Hematopoietic multipotent progenitor cell treated with erythropoietin and hydrocortisone succinate and interleukin-3 and kit ligand, for 17 days (in vitro differentiated cells): ENCODE measurements at regions not wholly inside any gene's neighbourhood (a gene's known extent, or its start where the extent isn't known, plus 50 kb on each side); places are given as distances from the start of the nearest gene placed in this dataset.
"Not testable (repeated sequence)": the region's sequence is repeated elsewhere in the genome, so short reads cannot be mapped to it uniquely, and the experiment has no call there.

ENCODE experiments used
- DNase-seq: peaks from one replicate; pipeline ENCODE4 v3.0.0-alpha.2; 2015; ENCODE audit warnings: low spot score

DNA sequence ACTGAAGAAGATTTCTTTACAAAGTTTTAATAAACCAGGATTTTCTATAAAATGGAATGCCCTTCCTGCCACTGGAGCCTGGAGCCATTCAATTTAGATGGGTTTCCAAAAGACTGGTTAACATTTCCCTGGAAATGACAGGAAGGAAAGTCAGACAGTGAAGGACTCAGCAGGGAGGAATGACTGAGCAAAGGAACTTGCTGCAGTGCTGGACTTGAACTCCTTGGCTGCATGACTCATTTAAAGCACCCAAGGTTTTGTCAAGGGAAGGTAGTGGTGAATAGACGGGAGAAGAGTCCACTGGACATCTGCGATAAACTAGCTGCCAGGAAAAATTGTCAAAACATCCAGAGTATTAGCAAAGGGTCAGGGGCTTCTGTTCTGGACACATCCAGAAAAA lies 163.8 kb upstream of the SLC28A3 start:
- DNase-seq: no peak

DNA sequence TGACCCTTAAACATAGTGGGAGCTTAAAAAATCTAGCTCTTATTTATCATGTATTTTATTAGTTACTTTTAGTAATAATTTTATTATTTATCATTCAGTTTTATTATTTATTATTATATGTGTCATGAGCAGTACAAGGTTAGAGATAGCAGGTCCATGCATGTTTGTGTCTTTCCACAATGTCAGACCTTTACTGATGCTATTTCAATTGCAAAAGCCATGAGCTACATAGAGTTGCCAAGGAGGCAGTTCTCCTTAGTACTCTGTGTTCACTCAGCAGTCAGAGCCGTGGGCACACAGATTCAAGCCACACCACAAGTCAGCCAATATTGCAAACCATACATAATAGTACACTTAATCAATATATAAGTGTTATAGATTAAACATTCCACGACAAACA lies 157.9 kb upstream of the NTRK2 start:
- DNase-seq: no peak

DNA sequence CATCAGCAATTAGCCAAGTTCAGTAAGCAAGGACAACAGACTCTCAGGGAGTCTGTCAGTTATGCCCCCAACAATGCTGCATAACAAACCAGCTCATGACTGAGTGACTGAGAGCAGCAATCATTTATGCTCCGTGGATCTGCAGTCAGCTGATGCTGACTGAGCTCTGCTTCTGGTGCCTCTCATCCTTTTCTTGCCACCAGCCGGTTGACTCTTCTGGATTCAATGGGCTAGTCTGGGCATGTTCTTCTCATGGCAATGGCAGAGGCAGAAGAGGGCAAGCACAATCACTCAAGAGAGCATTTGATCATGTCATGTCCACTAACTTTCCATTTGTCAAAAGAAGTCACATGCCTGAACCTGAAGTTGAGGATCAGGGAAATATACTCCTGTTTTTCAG lies 157.0 kb upstream of the NTRK2 start:
- DNase-seq: no peak

DNA sequence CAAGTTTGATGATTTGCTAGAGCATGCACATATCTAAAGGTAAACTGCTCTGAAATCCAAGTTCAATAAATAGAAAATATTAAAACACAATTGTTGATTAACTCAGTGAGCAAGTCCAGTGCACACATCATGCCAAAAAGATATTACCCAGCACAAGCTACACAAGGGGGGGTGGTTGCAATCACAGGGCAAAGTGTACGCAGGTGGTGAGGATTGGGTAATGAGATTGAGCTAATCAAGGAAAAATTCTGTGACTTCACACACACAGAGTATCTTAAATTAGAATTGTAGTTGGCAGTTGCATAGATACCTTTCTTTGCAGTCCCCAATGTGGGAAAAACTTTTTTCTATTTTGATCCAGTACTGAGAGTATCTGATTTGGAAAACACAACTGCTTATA lies 156.1 kb upstream of the NTRK2 start:
- no peak for DNase-seq

DNA sequence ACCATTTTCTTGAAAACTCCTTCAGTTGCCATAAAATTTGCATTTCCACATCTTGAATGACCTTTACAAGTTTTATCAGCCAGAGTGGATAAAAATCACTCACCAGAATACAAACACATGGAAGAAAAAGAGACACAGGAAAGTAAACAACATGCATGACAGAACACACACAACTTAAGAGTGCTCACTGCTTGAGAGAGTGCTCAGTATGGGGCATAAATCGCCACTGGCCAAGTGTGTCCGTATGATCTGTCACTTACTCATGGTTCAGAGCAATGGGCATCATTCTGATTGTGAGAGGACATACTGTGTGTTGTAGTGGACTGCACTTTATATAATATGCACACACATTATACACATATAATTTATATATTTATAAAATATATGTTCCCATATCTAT lies 155.6 kb upstream of the NTRK2 start:
- DNase-seq: no peak

DNA sequence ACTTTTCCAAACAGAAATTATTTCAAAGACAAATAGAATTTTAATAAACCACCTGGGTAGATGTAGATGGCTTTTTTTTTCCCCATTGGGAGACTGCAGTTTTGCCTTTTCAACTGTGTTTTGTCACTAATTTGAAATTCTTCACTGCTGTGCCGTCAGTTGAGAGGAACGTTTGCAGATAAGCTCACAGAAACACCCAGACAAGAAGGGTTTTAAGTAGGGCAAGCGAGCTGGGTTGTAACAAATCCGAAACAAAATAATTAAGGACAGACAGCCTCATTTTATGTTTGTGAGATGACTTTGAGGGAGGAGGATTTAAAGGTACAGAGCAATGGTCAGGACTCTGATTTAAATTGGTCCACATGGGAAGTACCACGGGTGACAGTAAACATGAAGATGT lies 155.1 kb upstream of the NTRK2 start:
- no peak for DNase-seq

DNA sequence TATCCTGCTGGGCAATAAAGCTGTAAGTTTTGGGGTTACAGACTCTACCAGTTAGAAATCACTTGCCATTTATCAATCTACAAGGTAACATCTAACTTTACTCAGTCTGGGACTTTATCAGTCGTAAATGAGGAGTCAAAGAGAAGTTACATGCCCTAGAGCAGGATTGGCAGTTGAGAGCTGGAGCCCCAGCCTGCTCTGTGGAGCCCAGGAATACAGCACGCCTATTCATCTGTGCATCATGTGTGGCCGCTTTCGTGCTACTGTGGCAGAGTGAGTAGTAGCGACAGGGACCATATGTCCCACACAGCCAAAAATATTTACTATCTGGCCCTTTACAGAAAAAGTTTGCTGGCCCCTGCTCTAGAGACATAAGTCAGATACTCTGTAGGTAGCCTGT lies 152.5 kb upstream of the NTRK2 start:
- DNase-seq: no peak

DNA sequence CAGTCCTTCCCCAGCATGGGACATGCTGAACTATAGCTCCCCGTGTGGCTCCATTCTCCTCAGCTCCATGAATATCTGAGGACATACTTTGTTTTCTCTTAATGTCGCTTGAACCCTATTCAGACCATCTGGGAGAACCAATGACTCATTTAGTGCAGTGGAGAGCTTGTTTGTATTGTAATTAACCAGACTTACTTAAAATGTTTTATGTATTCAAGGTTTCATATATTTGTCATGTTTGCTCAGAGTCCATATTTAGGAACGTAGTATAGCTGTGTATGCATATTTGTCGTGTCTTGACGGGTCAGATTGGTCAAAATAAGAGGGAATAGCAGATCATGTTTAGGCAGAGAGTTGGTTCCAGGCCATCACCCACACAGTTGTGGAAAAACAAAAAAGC lies 150.1 kb upstream of the NTRK2 start:
- DNase-seq: no peak

DNA sequence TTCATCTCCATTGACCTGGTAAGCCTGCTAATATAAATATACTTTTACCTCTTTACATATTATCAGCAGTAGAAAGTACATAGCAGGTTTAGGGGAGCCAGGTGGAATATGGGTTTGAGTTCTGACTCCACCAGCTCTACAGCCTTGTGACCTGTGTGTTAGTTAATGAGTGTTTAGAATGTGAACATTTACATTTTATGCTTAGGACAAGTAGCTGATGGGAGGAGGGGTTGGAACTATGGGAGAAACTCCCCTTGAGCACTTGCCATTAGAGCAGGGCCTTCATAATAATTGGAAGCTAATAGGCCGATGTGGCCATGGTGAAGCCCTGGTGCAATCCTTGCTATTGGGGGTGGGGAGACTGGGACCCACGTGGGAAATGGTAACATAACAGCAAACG lies 148.3 kb upstream of the NTRK2 start:
- no peak for DNase-seq

DNA sequence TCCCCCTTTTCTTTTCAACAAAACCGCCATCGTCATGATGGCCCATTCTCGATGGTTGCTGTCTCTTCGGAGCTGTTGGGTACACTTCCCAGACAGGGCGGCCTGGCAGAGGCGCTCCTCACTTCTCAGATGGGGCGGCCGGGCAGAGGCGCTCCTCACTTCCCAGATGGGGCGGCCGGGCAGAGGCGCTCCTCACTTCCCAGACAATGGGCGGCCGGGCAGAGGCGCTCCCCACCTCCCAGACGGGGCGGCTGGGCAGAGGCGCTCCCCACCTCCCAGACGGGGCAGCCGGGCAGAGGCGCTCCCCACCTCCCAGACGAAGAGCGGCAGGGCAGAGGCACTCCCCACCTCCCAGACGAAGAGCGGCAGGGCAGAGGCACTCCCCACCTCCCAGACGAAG lies 143.3 kb upstream of the NTRK2 start:
- DNase-seq: not testable (repeated sequence)

DNA sequence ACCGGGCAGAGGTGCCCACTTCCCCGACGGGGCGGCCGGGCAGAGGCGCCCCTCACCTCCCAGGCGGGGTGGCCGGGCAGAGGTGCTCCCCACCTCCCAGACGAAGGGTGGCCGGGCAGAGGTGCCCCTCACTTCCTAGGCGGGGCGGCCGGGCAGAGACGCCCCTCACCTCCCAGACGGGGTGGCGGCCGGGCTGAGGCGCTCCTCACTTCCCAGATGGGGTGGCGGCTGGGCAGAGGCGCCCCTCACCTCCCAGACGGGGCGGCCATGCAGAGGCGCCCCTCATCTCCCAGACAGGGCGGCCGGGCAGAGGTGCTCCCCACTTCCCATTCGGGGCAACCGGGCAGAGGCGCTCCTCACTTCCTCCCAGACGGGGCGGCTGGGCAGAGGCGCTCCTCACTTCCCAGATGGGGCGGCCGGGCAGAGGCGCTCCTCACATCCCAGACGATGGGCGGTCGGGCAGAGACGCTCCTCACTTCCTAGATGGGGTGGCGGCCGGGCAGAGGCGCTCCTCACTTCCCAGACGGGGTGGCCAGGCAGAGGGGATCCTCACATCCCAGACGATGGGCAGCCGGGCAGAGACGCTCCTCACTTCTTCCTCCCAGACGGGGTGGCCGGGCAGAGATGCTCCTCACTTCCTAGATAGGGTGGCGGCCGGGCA lies 142.3 kb upstream of the NTRK2 start:
- DNase-seq: not testable (repeated sequence)

DNA sequence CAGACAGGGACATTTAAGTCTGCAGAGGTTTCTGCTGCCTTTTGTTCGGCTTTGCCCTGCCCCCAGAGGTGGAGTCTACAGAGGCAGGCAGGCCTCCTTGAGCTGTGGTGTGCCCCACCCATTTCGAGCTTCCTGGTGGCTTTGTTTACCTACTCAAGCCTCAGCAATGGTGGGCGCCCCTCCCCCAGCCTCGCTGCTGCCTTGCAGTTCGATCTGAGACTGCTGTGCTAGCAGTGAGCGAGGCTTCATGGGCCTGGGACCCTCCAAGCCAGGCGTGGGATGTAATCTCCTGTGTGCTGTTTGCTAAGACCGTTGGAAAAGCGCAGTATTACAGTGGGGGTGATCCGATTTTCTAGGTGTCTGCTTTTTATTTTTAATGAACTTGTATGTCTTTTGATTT lies 133.6 kb upstream of the NTRK2 start:
- DNase-seq: not testable (repeated sequence)

DNA sequence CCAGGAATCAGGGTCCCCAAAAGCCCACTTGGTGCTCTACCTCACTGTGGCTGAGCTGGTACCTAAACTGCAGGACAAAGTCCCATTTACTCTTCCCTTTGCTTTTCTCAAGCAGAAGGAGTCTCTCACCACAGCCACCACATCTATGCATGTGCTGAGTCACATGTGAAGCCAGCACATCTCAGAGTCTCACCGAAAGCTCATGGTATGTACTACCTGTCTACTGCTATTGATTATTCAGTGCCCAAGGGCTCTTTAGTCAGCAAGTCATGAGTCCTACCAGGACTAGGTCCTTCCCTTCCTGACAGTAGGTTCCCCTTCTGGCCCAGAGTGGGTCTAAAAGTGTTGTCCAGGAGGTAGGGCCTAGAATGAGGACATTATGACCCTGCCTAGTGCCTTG lies 130.7 kb upstream of the NTRK2 start:
- no peak for DNase-seq

DNA sequence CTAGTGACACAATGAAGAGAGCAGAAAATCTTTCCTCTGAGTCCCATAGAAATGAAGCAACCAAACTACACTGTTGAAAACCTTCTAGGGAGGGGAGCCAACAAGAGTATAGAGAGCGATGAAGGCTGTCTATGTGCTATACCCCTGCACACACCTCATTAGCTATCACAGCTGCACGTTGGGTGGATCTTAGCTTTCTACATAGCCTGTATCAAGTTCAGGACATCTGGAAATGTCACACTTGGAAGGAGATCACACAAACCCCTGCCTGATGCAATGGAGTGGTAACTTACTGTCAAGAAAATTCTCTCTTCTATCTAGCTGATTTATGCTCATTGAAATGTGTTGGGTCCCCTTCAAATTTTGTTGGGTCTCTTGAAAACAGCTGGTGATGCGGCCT lies 127.0 kb upstream of the NTRK2 start:
- no peak for DNase-seq

DNA sequence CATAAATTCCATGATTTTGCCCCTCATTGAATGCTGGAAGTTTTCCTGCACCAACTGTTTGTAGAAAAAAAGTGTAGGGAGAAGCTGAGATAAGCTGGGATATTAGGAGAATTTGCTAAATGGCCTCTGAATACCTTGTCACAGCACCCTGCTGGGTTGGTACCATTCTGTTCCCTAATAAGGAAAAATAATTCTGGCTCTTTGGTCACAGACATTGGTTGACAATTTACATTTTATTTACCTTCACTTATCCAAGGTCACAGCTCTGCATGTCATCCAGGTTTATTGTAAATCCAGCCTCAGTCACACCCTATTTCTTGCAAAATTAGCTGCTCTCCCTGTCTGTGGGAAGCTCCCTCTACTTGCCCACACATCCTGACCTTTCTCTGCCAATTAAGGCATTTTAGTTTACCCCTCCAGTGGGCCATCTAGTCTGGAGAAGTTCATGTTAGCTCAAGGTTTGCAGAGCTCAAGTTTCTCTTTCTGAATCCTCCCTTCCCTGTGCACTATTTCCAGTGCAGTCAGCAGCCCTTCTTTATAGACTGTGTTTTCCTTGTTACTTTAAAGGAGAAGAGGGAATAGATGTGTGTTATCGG lies 115.4 kb upstream of the NTRK2 start:
- DNase-seq: no peak

DNA sequence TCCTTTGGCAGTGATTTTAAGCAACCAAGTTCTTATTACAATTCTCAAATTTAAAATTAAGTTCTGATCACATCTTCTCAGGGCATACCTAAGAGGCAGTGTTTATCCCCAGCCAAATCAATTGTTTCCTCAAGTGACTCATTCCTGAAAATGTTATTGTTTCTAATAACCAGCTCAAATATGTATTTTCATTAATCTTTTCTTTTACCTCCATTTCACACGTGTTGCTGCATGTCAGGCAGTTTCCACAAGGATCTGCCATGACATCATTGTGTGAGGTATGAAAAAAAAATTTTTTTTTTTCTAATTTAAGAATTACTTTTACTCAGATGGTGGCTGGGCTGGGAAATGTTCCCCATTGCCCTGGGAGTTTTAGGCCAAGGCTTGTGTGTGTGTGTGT lies 113.0 kb upstream of the NTRK2 start:
- no peak for DNase-seq

DNA sequence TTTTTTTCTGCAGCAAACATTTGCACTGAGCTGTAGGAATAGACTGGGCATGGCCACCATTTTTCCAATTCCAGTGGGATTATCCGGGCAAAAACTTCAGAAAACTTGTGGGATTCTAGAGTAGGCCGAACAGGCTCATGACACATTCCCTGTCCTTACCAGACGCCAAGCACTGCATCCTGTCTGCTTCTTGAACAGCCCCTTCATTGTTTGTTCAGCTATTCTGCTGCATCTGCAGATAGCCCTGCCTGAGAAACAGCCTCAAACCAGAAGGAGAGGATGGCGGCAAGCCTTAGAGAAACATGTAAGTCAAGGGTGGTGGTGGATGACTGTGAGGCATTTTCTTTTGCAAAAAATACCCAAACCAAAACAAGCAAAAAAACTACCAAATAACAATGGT lies 111.8 kb upstream of the NTRK2 start:
- DNase-seq: no peak

DNA sequence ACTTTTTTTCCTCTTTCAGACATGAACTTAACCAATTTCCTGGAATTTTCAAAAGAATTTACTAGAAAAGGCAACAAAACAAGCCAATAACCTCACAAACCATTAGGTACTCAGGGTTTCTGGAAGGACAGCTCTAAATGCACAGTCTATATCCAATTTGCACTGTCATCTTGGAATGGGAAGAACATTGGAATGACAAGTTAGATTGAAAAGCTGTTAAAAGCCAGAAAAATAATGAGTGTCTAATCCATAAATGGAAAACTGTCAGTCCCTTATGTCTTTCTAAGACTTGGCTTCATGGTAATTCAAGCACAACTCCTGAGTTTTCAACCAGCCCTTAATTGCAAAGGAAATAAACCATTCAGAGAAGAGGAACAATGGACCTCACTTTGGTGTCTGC lies 105.8 kb upstream of the NTRK2 start:
- DNase-seq: no peak

DNA sequence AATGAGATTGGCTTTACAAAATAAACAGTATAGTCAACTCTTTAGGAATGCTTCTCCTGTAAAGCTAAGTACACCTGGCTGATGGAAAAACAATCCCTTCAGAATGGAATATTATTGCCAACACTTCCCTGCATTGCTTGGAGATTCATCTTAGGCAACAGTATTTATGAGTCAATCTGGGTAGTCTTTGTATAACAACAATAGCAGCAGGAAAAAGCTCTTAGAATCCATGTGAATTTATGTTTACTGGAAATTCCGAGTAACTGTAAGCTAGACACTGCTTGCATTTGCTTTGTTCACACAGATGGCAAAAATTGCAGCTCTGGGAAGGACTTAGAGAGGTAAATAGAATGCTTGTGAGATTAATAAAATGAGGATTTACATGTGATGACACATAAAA lies 101.7 kb upstream of the NTRK2 start:
- DNase-seq: no peak

DNA sequence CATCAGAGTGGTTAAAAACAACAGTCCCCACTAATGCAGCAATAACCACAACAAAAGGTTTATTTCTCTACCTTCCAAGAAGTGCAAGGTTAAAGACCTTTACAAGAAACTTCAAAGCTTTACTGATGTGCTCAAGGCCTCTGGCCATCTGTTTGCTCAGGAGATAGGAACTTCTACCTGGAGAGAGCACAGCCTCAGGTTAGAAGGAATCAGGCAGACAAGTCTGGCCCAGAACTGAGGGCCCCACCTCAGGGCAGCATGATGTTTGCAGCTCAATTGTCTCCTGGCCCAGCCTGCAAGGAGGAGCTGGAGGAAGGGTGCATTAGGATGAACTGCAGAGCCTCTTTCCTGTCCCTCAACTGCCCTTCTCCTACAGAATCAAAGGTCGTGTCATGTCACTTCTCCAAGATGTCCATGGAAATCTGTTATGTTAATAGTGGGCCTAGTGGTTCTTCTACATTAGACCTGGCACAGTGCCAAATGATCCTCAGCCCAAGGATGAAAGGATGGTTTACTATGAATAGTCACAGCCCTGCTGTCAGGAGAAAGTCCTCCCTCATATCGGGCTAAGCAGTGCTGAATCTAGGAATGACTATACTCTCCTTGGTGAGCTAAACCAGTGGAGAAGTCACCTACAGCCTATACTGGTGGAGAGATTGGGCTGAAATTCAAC lies 98.9 kb upstream of the NTRK2 start:
- peak; percentile 6 for DNase-seq

DNA sequence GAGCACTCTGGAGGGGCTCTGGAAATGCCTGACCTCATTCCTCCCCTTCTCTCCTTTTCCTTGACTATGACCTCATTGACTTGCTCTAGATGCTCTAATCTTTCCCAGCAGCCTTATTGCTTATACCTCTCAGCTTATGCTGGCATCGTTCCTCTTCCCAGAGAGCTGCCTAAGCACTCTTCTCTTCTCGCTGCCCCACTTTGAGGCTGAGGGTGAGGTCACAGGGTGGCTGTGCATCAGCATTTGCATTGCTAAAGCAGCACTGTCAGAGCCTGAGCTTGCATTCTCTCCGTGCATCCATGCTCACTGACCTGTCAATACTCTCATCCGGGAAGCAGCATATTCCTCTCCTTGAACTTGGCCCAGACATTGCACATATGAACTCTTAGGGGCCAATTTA lies 96.4 kb upstream of the NTRK2 start:
- no peak for DNase-seq

DNA sequence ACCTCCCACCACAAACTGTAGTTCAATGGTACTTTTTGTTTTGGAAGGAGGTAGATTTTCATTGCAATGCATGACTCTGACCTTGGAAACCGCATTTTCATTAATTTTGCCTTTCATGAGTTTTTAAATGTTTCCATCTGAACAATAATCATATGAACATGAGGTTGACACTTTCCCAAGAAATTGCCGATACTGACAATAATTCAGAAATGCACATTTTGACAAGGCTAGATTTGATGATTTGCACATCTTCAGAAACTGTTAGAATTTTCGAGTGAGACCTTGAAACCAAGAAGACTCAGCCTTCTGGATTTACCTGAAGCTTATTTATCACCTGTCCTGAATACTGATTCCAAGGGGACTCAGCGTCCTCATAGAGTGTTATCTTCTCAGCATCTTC lies 93.8 kb upstream of the NTRK2 start:
- no peak for DNase-seq

DNA sequence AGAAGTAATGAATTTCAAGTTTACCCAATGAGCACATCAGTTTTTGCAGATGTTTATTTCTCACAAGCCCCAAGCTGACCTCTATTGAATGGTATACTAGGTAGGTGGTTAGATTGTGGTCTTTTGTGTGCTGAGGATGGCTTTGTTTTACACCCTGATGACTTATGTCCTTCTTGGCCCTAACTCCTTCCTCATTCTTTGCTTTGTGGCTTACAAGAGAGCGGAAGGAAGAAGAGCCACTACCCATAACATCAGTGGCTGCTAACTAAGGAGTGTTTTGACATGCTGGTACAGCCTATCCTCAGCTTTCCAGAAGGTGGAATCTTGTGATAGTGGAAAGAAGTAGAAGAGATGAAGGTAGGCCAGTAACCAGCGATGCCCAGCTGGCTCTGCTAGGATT lies 85.7 kb upstream of the NTRK2 start:
- no peak for DNase-seq

DNA sequence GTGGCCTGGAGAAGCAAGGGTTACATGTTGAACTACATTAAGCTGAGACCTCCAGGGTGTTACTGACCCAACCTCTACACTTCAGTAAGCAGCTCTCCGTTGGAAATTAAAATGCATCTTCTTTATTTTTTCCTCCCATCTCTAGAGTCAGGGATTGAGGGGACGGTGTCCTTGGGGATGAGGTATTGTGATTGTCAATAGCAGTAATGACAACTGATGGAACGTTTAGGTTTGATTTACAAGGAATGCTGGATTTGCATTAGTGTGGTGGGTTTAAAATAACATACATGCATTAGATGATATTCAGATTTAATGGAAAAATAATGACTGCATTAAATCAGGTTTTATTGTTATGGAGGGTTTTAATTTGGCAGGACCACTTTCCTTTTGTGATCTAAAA lies 82.9 kb upstream of the NTRK2 start:
- no peak for DNase-seq
